H9 (cell line): ENCODE measurements at regions not wholly inside any gene's neighbourhood (a gene's known extent, or its start where the extent isn't known, plus 50 kb on each side); places are given as distances from the start of the nearest gene placed in this dataset.
A peak's percentile ranks its signal among the peaks of the same experiment; 100 is the strongest.

Source experiments
- DNase-seq: peaks from one replicate; pipeline ENCODE4 v3.0.0-alpha.2; 2017
- H2AFZ ChIP-seq: one replicate; pipeline ENCODE4 v1.6.1; 2013; ENCODE audit warnings: mild to moderate bottlenecking, low read length, control low read depth, moderate library complexity
- H2AK5ac ChIP-seq: 2 replicates; pipeline ENCODE4 v1.6.1; 2013; ENCODE audit warnings: low read length, control low read depth, mixed read lengths; ENCODE audit not compliant: insufficient read length
- H2BK120ac ChIP-seq: one replicate; pipeline ENCODE4 v1.6.1; 2013; ENCODE audit warnings: low read depth, mild to moderate bottlenecking, low read length, control low read depth, inconsistent platforms; ENCODE audit not compliant: poor library complexity, severe bottlenecking
- H2BK12ac ChIP-seq: 2 replicates; pipeline ENCODE4 v1.6.1; 2013; ENCODE audit warnings: low read length, control low read depth, mixed read lengths, low read depth; ENCODE audit not compliant: insufficient read length
- H2BK15ac ChIP-seq: 2 replicates; pipeline ENCODE4 v1.6.1; 2013; ENCODE audit warnings: low read depth, low read length, control low read depth
- H2BK20ac ChIP-seq: one replicate; pipeline ENCODE4 v1.6.1; 2013; ENCODE audit warnings: low read depth, mild to moderate bottlenecking, low read length, control low read depth, inconsistent platforms; ENCODE audit not compliant: poor library complexity, severe bottlenecking
- H2BK5ac ChIP-seq: 2 replicates; pipeline ENCODE4 v1.6.1; 2013; ENCODE audit warnings: low read length, control low read depth, mixed read lengths; ENCODE audit not compliant: insufficient read length
- H3K14ac ChIP-seq: 2 replicates; pipeline ENCODE4 v1.6.1; 2013; ENCODE audit warnings: low read length, control low read depth; ENCODE audit not compliant: insufficient read depth
- H3K18ac ChIP-seq: 2 replicates; pipeline ENCODE4 v1.6.1; 2013; ENCODE audit warnings: low read depth, mild to moderate bottlenecking, mixed read lengths, low read length, control low read depth; ENCODE audit not compliant: insufficient read length
- H3K23ac ChIP-seq: 2 replicates; pipeline ENCODE4 v1.6.1; 2013; ENCODE audit warnings: low read length, control low read depth, mixed read lengths, low read depth; ENCODE audit not compliant: insufficient read length
- H3K23me2 ChIP-seq: 2 replicates; pipeline ENCODE4 v1.6.1; 2013; ENCODE audit warnings: low read depth, mild to moderate bottlenecking, mixed read lengths, low read length, control low read depth; ENCODE audit not compliant: insufficient read length, poor library complexity, severe bottlenecking
- H3K27ac ChIP-seq: 2 replicates; pipeline ENCODE4 v1.5.1; 2013; ENCODE audit warnings: low read length, control low read depth, mixed read lengths, low read depth; ENCODE audit not compliant: insufficient read length
- H3K27me3 ChIP-seq: 2 replicates; pipeline ENCODE4 v1.6.1; 2013; ENCODE audit warnings: low read length, control low read depth, inconsistent platforms; ENCODE audit not compliant: insufficient read depth
- H3K4ac ChIP-seq: 2 replicates; pipeline ENCODE4 v1.6.1; 2013; ENCODE audit warnings: low read depth, mild to moderate bottlenecking, control low read depth, inconsistent platforms, low read length, moderate library complexity
- H3K4me1 ChIP-seq: 2 replicates; pipeline ENCODE4 v1.6.1; 2013; ENCODE audit warnings: low read length, control low read depth, inconsistent platforms; ENCODE audit not compliant: insufficient read depth
- H3K4me2 ChIP-seq: 2 replicates; pipeline ENCODE4 v1.6.1; 2013; ENCODE audit warnings: low read length, control low read depth, mixed read lengths; ENCODE audit not compliant: insufficient read length, insufficient read depth
- H3K56ac ChIP-seq: 2 replicates; pipeline ENCODE4 v1.6.1; 2013; ENCODE audit warnings: low read depth, mild to moderate bottlenecking, mixed read lengths, low read length, control low read depth; ENCODE audit not compliant: insufficient read length
- H3K79me1 ChIP-seq: 2 replicates; pipeline ENCODE4 v1.6.1; 2013; ENCODE audit warnings: low read depth, mild to moderate bottlenecking, moderate library complexity, low read length, control low read depth, inconsistent platforms; ENCODE audit not compliant: insufficient read depth, poor library complexity, severe bottlenecking
- H3K79me2 ChIP-seq: 2 replicates; pipeline ENCODE4 v1.6.1; 2013; ENCODE audit warnings: low read length, control low read depth, inconsistent platforms; ENCODE audit not compliant: insufficient read depth
- H3K9ac ChIP-seq: 2 replicates; pipeline ENCODE4 v1.6.1; 2013; ENCODE audit warnings: low read length, control low read depth, mixed read lengths; ENCODE audit not compliant: insufficient read length; ENCODE audit errors: extremely low read depth
- H3K9me3 ChIP-seq: one replicate; pipeline ENCODE4 v1.6.1; 2013; ENCODE audit warnings: low read depth, low read length, inconsistent platforms; ENCODE audit not compliant: control insufficient read depth
- H3T11ph ChIP-seq: one replicate; pipeline ENCODE4 v1.6.1; 2013; ENCODE audit warnings: mild to moderate bottlenecking, low read length, control low read depth, inconsistent platforms
- H4K20me1 ChIP-seq: one replicate; pipeline ENCODE4 v1.6.1; 2013; ENCODE audit not compliant: control insufficient read depth, insufficient read length, insufficient read depth
- H4K5ac ChIP-seq: 2 replicates; pipeline ENCODE4 v1.6.1; 2013; ENCODE audit warnings: low read depth, mild to moderate bottlenecking, mixed read lengths, low read length, control low read depth; ENCODE audit not compliant: insufficient read length
- H4K8ac ChIP-seq: replicated peaks from 2 replicates; pipeline ENCODE4 v1.6.1; 2013; ENCODE audit warnings: low read length, control low read depth, mixed read lengths, low read depth; ENCODE audit not compliant: insufficient read length
- H4K91ac ChIP-seq: 2 replicates; pipeline ENCODE4 v1.6.1; 2013; ENCODE audit warnings: low read depth, mild to moderate bottlenecking, moderate library complexity, mixed read lengths, low read length, control low read depth; ENCODE audit not compliant: insufficient read length
- H3K27ac Mint-ChIP-seq, 3 experiments: 2 replicates in 2 of 3; 3 replicates in 1 of 3; pipeline ENCODE4 v1.8.0; 2020 to 2021; ENCODE audit warnings: mixed read lengths in 3 of 3, mild to moderate bottlenecking in 1 of 3, moderate library complexity in 1 of 3
- H3K27me3 Mint-ChIP-seq: 2 replicates; pipeline ENCODE4 v1.8.0; 2021; ENCODE audit warnings: low read depth, mild to moderate bottlenecking, moderate library complexity, mixed read lengths
- H3K36me3 Mint-ChIP-seq, 3 experiments: 2 replicates in 2 of 3; 3 replicates in 1 of 3; pipeline ENCODE4 v1.8.0; 2020 to 2021; ENCODE audit warnings: low read depth in 3 of 3, mixed read lengths in 3 of 3; ENCODE audit not compliant: insufficient read depth in 1 of 3
- H3K4me1 Mint-ChIP-seq, 2 experiments: 2 replicates each; pipeline ENCODE4 v1.8.0; 2020; ENCODE audit warnings: mixed read lengths in 2 of 2
- H3K4me3 Mint-ChIP-seq, 2 experiments: 2 replicates in 1 of 2; 3 replicates in 1 of 2; pipeline ENCODE4 v1.8.0; 2020 to 2021; ENCODE audit warnings: mild to moderate bottlenecking in 2 of 2, mixed read lengths in 2 of 2, moderate library complexity in 1 of 2
- H3K9me3 Mint-ChIP-seq, 2 experiments: 2 replicates in 1 of 2; 3 replicates in 1 of 2; pipeline ENCODE4 v1.8.0; 2020; ENCODE audit warnings: mild to moderate bottlenecking in 2 of 2, mixed read lengths in 2 of 2, moderate library complexity in 1 of 2
- WGBS: extraction: QIAGEN DNeasy Blood & Tissue Kit; methylation state at CpG from one replicate; pipeline ENCODE4 v1.1.7; 2013; ENCODE audit warnings: missing lambda C conversion rate, low lambda C conversion rate, mixed read lengths; ENCODE audit not compliant: insufficient read length; ENCODE audit errors: extremely low coverage; 5-methylcytosine and 5-hydroxymethylcytosine counted together
- TF ChIP-seq, protein P1 (sequence below): fragments of 200-600 bp; sonication (generic); conservative IDR thresholded peaks from 3 replicates; pipeline ENCODE4 v1.8.0; 2021; ENCODE audit warnings: antibody characterized with exemption, mild to moderate bottlenecking

GRCh38 chr10:21372651-21373410 lies 152.7 kb downstream of the SKIDA1 start:
- Mint-ChIP-seq H3K27ac (peak overlapping the region in 1 of 3 experiments; percentile 61; a peak in 2 of 7 replicates), H3K36me3 (no peaks in the 10 kb centered on the region; a peak in 1 of 7 replicates), H3K4me1 (peaks cover 8 to 12% of the 10 kb centered on the region in 2 experiments), H3K4me3 (no peak overlapping the region), H3K9me3 (no peaks in the 10 kb centered on the region), H3K27me3 (no peaks in the 10 kb centered on the region)
- no peak overlapping the region for H3K56ac ChIP-seq
- no peak overlapping the region for H4K5ac ChIP-seq
- no peaks in the 10 kb centered on the region for H3K79me1 ChIP-seq
- no peaks in the 10 kb centered on the region for H3K27me3 ChIP-seq
- H2BK20ac ChIP-seq: peak overlapping the region; percentile 50
- no peak overlapping the region for H3K27ac ChIP-seq
- H4K20me1 ChIP-seq: no peaks in the 10 kb centered on the region
- no peaks in the 10 kb centered on the region for H3K79me2 ChIP-seq
- no peak overlapping the region for H3K4ac ChIP-seq
- H2AFZ ChIP-seq: peak overlapping the region; percentile 36
- H3T11ph ChIP-seq: no peak overlapping the region
- no peak overlapping the region for H2BK15ac ChIP-seq
- peak overlapping the region; percentile 84 for H3K14ac ChIP-seq
- peak overlapping the region; percentile 50 for H4K8ac ChIP-seq
- H3K23me2 ChIP-seq: no peaks in the 10 kb centered on the region
- H2BK5ac ChIP-seq: no peak overlapping the region
- H3K4me2 ChIP-seq: no peak overlapping the region
- TF ChIP-seq, protein P1, sequence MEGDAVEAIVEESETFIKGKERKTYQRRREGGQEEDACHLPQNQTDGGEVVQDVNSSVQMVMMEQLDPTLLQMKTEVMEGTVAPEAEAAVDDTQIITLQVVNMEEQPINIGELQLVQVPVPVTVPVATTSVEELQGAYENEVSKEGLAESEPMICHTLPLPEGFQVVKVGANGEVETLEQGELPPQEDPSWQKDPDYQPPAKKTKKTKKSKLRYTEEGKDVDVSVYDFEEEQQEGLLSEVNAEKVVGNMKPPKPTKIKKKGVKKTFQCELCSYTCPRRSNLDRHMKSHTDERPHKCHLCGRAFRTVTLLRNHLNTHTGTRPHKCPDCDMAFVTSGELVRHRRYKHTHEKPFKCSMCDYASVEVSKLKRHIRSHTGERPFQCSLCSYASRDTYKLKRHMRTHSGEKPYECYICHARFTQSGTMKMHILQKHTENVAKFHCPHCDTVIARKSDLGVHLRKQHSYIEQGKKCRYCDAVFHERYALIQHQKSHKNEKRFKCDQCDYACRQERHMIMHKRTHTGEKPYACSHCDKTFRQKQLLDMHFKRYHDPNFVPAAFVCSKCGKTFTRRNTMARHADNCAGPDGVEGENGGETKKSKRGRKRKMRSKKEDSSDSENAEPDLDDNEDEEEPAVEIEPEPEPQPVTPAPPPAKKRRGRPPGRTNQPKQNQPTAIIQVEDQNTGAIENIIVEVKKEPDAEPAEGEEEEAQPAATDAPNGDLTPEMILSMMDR: no peak
- no peak overlapping the region for H4K91ac ChIP-seq
- H3K4me1 ChIP-seq: no peaks in the 10 kb centered on the region; the same call in 1 of the 2 replicates
- H2BK12ac ChIP-seq: no peak overlapping the region
- H3K9ac ChIP-seq: no peak overlapping the region
- no peak for DNase-seq
- no peaks in the 10 kb centered on the region for H3K9me3 ChIP-seq
- H2AK5ac ChIP-seq: no peak overlapping the region
- H2BK120ac ChIP-seq: no peak overlapping the region
- H3K23ac ChIP-seq: no peak overlapping the region
- H3K18ac ChIP-seq: peak overlapping the region; percentile 70
- no CpG with 5 or more reads among the region's 4 CpGs for WGBS
